ENCODE measurements at regions not wholly inside any gene's neighbourhood (a gene's known extent, or its start where the extent isn't known, plus 50 kb on each side); places are given as distances from the start of the nearest gene placed in this dataset.
"Not testable (repeated sequence)": the region's sequence is repeated elsewhere in the genome, so short reads cannot be mapped to it uniquely, and the experiment has no call there.

- TF ChIP-seq CTCF (conservative IDR thresholded peaks at IDR 0.05) = no peak
Observed at GRCh38 chrX:43266487-43266886, 389.6 kb upstream of the MAOA start.

DNA sequence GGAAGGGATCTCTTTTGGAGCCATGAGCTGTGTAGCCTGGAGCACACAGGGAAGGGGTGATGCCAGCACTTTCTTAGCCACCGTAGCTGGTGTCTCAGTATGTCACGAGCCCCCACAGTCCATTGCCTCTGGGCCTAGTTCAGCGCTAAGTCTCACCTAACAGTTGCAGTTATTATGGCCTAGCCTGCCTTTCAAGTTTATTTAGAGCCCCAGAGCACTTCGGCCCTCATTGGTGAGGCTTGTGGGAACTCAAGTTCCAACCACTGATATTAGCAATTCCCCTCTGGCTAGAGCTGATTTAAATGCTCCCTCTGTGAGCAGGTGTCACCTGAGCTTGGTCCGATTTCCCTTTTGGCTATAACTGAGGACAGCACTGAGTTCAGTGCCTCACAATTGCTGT, 388.4 kb upstream of the MAOA start:
- TF ChIP-seq CTCF (conservative IDR thresholded peaks at IDR 0.05) = no peak
- no peak overlapping the region for H3K27ac ChIP-seq

More at GRCh38 chrX:43266487-43266886, 389.6 kb upstream of the MAOA start:
- H3K27ac ChIP-seq = no peak overlapping the region

DNA sequence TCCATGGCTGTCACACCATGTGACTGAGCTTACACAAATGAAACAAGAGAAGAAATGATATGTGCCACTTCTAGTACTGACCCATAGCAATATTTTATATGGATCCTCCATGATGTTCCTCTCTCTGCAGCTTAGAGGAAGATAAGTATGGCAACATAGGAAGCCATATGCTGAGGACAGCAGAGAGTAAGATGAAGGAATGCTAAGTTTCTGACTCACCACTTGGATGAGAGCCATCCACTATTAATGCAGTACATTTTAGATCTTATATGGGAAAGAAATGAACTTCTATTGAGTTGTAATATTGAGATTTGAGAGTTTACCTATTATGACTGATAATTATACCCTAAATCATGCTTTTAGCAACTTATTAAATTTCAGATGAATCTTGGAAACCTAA, 386.9 kb upstream of the MAOA start:
- TF ChIP-seq CTCF (conservative IDR thresholded peaks at IDR 0.05) (no peak), ZFX (IDR thresholded peaks at IDR 0.05) (no peak)
- no peak overlapping the region for H3K27ac ChIP-seq

GRCh38 chrX:43277879-43278278, 378.2 kb upstream of the MAOA start:
- no peak for TF ChIP-seq ZFX (IDR thresholded peaks at IDR 0.05)
- no peak for TF ChIP-seq CTCF (conservative IDR thresholded peaks at IDR 0.05)

DNA sequence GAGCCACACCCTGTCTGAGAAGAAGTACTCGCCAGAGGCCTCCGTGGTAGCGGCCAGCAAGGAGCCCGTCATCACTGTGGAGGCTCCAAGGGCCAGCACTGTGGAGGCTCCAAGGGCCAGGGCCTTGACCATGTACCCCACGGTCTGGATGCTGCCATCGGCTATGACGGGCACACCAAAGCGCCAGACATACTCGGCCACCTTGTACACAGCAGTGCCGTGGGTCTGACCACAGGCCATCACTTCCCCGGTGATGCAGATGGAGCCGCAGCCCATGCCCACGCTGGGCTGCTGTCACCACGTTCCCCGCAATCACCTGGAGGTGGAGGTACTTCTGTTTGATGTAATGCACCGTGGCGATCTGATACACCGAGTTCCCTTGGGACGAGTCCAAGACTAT, 377.7 kb upstream of the MAOA start:
- TF ChIP-seq CTCF (conservative IDR thresholded peaks at IDR 0.05) (no peak), ZFX (IDR thresholded peaks at IDR 0.05) (no peak)
- no peak overlapping the region for H3K27ac ChIP-seq

More at GRCh38 chrX:43277879-43278278, 378.2 kb upstream of the MAOA start:
- H3K27ac ChIP-seq = no peak overlapping the region

GRCh38 chrX:43279341-43279808, 376.7 kb upstream of the MAOA start:
- H3K27ac ChIP-seq = no peak overlapping the region
- TF ChIP-seq CTCF (conservative IDR thresholded peaks at IDR 0.05) (no peak), ZFX (IDR thresholded peaks at IDR 0.05) (no peak)

- H3K27ac ChIP-seq = no peak overlapping the region
- TF ChIP-seq ZFX (IDR thresholded peaks at IDR 0.05) (no peak), CTCF (conservative IDR thresholded peaks at IDR 0.05) (no peak)
Observed at GRCh38 chrX:43283187-43283586, 372.9 kb upstream of the MAOA start.

GRCh38 chrX:43311625-43312024, 344.5 kb upstream of the MAOA start:
- not testable (repeated sequence) for H3K27ac ChIP-seq
